GM12873 (cell line): ENCODE measurements at regions not wholly inside any gene's neighbourhood (a gene's known extent, or its start where the extent isn't known, plus 50 kb on each side); places are given as distances from the start of the nearest gene placed in this dataset.

Experiments
- TF ChIP-seq, protein P1 (sequence below): IDR thresholded peaks from 2 replicates; pipeline ENCODE4 v1.5.1; 2012; ENCODE audit warnings: low read depth, mild to moderate bottlenecking, moderate library complexity, low read length, control low read depth; ENCODE audit not compliant: insufficient read depth; ENCODE audit errors: missing control alignments

DNA sequence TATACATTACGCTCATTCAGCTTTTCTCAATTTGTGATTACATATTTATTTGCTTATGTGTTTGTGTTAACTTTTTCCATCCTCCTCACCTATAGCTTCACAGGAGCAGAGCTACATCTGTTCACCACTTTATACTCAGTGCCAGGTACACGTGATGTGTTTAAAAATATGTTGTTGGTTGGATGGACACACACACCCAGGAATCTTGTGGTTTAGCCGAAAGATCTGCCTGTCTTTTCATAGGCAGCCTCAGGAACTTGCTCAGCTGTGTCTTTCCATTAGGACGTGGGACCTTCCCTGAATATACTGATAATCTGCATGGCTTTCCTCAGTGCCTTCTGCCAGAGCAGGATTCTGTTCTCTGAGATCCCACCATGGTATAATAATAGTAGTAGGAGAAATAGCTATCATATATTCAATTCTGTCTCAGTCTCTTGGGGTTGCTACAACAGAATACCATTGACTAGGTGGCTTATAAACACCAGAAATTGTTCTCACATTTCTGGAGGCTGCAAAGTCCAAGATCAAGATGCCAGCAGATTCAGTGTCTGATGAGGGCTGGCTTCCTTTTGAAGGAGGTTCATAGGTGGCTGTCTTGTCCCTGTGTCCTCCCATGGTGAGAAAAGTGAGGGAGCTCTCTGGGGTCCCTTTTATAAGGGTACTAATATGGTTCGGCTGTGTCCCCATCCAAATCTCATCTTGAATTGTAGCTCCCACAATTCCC lies 50.0 kb upstream of the SOD3 start:
- TF ChIP-seq, protein P1, sequence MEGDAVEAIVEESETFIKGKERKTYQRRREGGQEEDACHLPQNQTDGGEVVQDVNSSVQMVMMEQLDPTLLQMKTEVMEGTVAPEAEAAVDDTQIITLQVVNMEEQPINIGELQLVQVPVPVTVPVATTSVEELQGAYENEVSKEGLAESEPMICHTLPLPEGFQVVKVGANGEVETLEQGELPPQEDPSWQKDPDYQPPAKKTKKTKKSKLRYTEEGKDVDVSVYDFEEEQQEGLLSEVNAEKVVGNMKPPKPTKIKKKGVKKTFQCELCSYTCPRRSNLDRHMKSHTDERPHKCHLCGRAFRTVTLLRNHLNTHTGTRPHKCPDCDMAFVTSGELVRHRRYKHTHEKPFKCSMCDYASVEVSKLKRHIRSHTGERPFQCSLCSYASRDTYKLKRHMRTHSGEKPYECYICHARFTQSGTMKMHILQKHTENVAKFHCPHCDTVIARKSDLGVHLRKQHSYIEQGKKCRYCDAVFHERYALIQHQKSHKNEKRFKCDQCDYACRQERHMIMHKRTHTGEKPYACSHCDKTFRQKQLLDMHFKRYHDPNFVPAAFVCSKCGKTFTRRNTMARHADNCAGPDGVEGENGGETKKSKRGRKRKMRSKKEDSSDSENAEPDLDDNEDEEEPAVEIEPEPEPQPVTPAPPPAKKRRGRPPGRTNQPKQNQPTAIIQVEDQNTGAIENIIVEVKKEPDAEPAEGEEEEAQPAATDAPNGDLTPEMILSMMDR: no peak
